ENCODE measurements at regions not wholly inside any gene's neighbourhood (a gene's known extent, or its start where the extent isn't known, plus 50 kb on each side); places are given as distances from the start of the nearest gene placed in this dataset.

- in situ Hi-C loops (cut with HindIII; ENCODE audit: extremely low pct_ligation_motif_present, low pct_unique_long_range_greater_than_20kb): no loop called here
- ChIA-PET CTCF (ENCODE audit: low intra/inter-chr PET ratio, low total read pairs) (no interaction called here), POLR2A (no interaction called here)
- H3K79me2 ChIP-seq (ENCODE audit: insufficient read depth, low read length): no peaks in the 10 kb centered on the region
- H3K4me3 ChIP-seq (replicated peaks in 1 of 3; ENCODE audit: insufficient read depth in 1 of 3, low read depth in 2 of 3, low read length in 3 of 3): no peak overlapping the region
- no peaks in the 10 kb centered on the region for H4K20me1 ChIP-seq (ENCODE audit: insufficient read depth, low read length)
- no peak overlapping the region for H3K27ac ChIP-seq (ENCODE audit: extremely low read length, insufficient read depth, low read length)
- no TSS peak for BruUV-seq (replicated peaks)
- no peak overlapping the region for H3K9ac ChIP-seq (ENCODE audit: insufficient read depth, low read depth, low read length)
- H3K36me3 ChIP-seq (replicated peaks in 1 of 2; ENCODE audit: control insufficient read depth in 1 of 2, insufficient read depth in 2 of 2, low read length in 2 of 2): no peaks in the 10 kb centered on the region
- H2AFZ ChIP-seq (ENCODE audit: low read length): no peak overlapping the region
- intact Hi-C loops (cut with micrococcal nuclease; ENCODE audit: unreplicated experiment): no loop called here
- WGBS (ENCODE audit: low lambda C conversion rate): 53% methylated on average over 5 of the region's 12 CpGs
- no peak overlapping the region for H3K4me2 ChIP-seq (ENCODE audit: low read depth, low read length)
- peaks cover 8% of the 10 kb centered on the region; the same call in 1 of the 2 replicates for H3K4me1 ChIP-seq (ENCODE audit: insufficient read depth, low read length)
- peaks cover 5 to 49% of the 10 kb centered on the region in 2 experiments; a peak in 3 of 5 replicates for H3K27me3 ChIP-seq (ENCODE audit: control insufficient read depth in 1 of 2, insufficient read depth in 2 of 2, low read length in 2 of 2)
- DNase-seq (ENCODE audit: low spot score): no peak
- no peak for FAIRE-seq
- no peak for ATAC-seq
- no peaks in the 10 kb centered on the region for H3K9me3 ChIP-seq (ENCODE audit: low read length)
- TF ChIP-seq ZNF841 (CRISPR knock-in tag; IDR thresholded peaks at IDR 0.05; ENCODE audit: borderline replicate concordance) (no peak), MYPOP (CRISPR knock-in tag; IDR thresholded peaks at IDR 0.05) (no peak), ETS1 (CRISPR knock-in tag; IDR thresholded peaks at IDR 0.05) (no peak), NFAT5 (CRISPR knock-in tag; IDR thresholded peaks at IDR 0.05) (no peak), ZFX (CRISPR knock-in tag; IDR thresholded peaks at IDR 0.05; ENCODE audit: low read depth) (no peak), ZNF792 (CRISPR knock-in tag; IDR thresholded peaks at IDR 0.05) (no peak), PHF5A (CRISPR knock-in tag; IDR thresholded peaks at IDR 0.05; ENCODE audit: low read depth, unreplicated experiment) (no peak), ZKSCAN1 (IDR thresholded peaks at IDR 0.05; ENCODE audit: low read length) (no peak), REPIN1 (CRISPR knock-in tag; IDR thresholded peaks at IDR 0.05; ENCODE audit: borderline replicate concordance, low read depth) (no peak), CC2D1A (CRISPR knock-in tag; IDR thresholded peaks at IDR 0.05) (no peak), MTF1 (CRISPR knock-in tag; IDR thresholded peaks at IDR 0.05) (no peak)
Observed at GRCh38 chr22:48869161-48869560, 958.5 kb downstream of the BRD1 start.

Data from HepG2 (cell line).